GM18858 (cell line): ENCODE measurements at regions not wholly inside any gene's neighbourhood (a gene's known extent, or its start where the extent isn't known, plus 50 kb on each side); places are given as distances from the start of the nearest gene placed in this dataset.

Experiments
- ATAC-seq: cut with Tn5 transposase; IDR thresholded peaks from one replicate; pipeline ENCODE4 v1.9.1; 2021; ENCODE audit not compliant: unreplicated experiment

GRCh38 chr12:90423965-90424364 is 531.0 kb downstream of the CCER1 start:
- ATAC-seq = no peak

GRCh38 chr12:90410962-90411361 is 544.0 kb downstream of the CCER1 start:
- ATAC-seq = no peak

DNA sequence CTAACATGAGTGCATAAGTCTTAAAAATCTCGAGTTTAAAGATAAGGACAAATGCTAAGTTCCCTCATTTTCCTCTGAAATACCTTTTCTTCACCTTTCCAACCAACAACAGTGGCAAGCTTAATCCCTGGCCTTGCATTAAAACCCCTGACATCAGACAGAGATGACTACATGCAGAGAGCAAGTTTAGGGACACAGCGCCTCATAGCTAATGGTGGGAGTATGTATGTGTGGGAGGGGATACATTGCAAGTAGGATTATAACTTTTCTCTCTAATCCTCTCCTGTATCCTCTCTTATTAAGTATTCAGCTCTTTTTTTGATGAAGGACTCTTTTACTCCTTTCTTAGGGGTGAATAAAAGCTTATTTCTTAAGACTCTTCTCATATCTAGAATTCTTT is 547.1 kb downstream of the CCER1 start:
- ATAC-seq = no peak

- peak; percentile 80 for ATAC-seq
These were observed 550.9 kb downstream of the CCER1 start for GRCh38 chr12:90404071-90404470.

- ATAC-seq = no peak
These were observed 553.8 kb downstream of the CCER1 start for GRCh38 chr12:90401185-90401584.

DNA sequence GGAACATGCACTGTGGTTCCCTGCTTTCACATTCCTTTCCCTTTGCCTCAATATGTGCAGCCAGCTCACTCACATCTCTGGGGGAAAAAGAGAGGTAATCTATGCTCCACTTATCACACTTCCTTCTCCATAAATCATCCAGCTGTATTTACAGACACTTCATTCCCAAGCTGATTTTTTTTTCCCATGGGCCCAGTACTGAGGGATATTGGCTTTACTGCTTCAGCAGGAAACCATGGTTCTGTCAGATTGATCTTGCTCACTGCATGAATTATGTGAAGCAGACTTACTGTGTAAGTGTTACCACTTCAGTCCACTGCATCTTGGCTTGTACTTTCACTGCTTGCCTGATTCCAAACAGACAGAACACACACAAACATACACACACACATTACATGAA is 555.6 kb downstream of the CCER1 start:
- ATAC-seq = no peak

DNA sequence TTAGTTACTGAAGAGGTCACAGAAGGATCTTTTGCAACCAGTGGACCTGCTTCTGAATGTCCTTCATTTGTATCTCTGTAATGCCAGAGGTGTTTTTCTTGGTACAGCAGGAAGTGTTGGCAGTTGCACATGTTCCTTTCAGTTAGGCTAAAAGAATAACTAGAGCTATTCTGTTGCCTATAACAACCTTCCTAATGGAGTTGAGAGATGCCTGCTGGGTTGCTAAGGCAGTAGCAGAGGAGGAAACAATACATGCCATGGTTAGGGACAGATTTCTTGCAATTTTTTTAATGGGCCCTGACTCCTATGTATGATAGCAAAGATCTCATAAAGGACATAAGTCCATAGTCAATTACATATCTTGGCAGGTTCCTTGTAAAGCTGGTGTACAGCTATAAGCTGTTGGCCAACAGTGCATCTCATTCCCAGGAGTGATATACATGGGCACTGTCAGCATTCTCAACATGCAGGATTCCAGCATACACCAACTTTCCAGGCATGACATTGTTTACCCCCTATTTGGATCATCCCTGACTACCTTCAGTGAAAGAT is 556.6 kb downstream of the CCER1 start:
- no peak for ATAC-seq

DNA sequence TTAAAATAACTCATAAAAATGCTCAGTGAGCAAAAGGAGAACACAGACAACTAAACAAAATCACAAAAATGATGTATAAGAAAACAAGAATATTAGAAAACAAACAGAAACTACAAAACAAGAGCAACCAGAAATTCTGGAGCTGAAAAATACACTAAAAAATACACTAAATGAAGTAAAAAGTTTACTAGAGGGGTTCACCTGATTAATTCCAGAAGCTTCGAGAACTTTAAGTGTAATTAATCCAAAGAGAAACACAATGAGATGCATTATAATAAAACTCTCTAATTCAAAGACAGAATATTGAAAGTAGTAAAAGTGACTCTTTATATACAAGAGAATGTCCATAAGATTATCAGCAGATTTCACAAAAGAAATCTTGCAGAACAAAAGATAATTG is 558.4 kb downstream of the CCER1 start:
- ATAC-seq = no peak

DNA sequence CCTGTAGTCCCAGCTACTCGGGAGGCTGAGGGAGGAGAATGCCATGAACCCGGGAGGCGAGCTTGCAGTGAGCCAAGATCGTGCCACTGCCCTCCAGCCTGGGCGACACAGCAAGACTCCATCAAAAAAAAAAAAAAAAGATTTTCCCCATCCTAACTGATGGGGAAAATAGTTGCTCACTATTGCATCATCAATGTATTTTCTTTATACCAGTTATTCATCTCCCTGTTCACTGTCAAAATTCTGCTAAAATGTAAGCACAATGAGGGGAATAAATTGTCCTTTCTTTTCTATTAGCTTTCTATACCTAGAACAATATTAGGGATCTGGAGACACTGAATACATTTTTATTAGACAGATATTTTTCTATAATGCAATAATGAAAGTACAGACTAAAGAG is 561.3 kb downstream of the CCER1 start:
- no peak for ATAC-seq

DNA sequence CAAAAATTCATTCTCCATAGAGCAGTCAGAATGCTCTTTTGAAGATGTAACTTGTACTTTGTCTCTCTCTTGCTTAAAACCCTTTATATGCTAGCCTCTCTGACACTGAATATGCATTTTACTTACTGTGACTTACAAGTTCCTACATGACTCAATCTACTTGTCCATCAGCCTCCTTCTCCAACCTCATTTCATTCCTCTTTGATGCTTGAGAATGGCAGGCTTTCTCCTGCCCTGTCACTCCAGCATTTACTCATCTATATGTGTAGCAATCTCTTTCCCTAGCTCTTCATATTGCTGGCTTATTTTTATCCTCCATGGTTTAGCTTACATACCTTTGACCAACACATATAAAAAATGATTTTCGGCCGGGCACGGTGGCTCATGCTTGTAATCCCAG is 561.9 kb downstream of the CCER1 start:
- ATAC-seq = no peak

- no peak for ATAC-seq
These were observed 564.0 kb downstream of the CCER1 start for GRCh38 chr12:90390947-90391346.

DNA sequence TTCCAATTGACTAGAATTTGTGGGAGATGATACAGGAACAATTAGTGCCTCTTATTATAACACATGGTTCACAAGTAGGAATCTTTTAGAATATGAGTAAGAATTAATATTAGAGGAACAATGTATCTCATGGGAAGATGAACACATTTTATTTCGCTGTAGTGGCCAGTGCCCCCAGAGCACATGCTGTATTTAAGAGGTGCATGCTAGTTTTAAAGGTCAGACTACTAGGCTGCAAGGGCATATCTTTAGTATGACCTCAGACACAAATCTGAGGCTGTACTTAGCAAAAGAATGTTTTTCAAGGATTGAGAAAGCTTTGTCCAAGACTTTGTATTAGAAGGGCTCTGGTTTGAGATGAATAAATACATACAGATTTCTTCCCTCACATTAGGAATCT is 586.9 kb downstream of the CCER1 start:
- ATAC-seq = no peak

- ATAC-seq = no peak
These were observed 588.7 kb downstream of the CCER1 start for GRCh38 chr12:90366286-90366685.

GRCh38 chr12:90360300-90360699 is 594.7 kb downstream of the CCER1 start:
- no peak for ATAC-seq

GRCh38 chr12:90355711-90356355 is 599.1 kb downstream of the CCER1 start:
- ATAC-seq = no peak

GRCh38 chr12:90343966-90344365 is 611.0 kb downstream of the CCER1 start:
- no peak for ATAC-seq

- no peak for ATAC-seq
These were observed 612.9 kb downstream of the CCER1 start for GRCh38 chr12:90342081-90342480.

DNA sequence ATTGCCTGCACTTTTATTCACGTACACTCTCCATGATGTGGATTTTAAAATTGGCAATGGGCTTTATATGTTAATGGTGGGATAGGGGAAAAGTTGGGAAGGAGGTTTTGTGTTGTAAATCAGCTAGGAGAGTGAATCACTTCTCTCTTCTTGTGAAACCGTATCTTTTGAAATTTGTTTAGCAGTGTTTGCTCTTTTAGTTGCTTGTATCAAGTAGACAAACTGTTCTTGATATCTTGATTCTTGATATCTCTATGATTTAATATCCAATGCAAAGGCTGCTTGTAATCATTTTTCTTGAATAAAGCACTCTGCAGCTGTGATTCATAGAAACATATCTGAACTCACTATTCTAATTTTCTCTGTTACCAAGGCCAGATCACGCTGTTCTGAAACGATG is 615.1 kb downstream of the CCER1 start:
- no peak for ATAC-seq

GRCh38 chr12:90338365-90338764 is 616.6 kb downstream of the CCER1 start:
- ATAC-seq = no peak

DNA sequence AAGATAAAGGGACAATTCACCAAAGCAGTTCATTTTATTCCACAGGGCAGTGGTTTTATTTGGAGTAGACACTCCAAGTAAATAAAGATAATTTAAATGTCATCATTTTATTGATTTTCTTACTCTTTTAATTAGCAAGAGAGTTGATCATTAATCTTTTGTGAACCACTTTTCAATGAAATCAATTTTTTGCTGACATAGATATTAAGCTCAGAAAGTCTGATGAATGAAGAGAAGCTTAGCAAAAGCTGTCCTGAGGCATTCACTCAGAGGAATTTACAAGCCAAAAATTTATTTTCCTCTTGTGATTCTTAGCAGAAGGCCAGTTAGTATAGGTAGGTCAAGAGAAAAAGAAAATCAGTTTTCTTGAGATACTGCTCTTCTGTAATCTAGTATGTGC is 618.0 kb downstream of the CCER1 start:
- no peak for ATAC-seq

GRCh38 chr12:90335566-90335965 is 619.4 kb downstream of the CCER1 start:
- ATAC-seq = no peak

DNA sequence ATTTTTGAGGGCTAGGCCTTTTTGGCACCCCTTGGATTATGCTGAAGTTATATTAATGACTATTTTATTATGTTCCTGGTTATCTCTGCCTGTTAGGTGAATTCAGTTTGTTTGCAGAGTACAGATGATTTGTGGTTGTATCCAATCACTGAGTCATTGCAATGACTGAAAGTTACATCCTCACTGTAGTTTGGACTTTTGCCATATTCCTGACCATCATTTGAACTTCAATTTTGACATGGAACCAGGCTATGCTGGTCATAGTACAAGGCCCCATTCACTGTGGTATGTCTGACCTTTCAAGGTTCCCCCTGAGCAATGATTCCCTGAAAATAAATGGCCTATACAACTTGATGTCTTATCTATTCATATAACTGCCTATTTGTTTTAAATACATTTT is 621.0 kb downstream of the CCER1 start:
- ATAC-seq = no peak

- ATAC-seq = no peak
These were observed 621.6 kb downstream of the CCER1 start for GRCh38 chr12:90333424-90333823.
